Naive thymus-derived CD8-positive, alpha-beta T cell (primary cell): ENCODE measurements at regions not wholly inside any gene's neighbourhood (a gene's known extent, or its start where the extent isn't known, plus 50 kb on each side); places are given as distances from the start of the nearest gene placed in this dataset.

ENCODE experiments used
- ATAC-seq, 2 donors: fragments of 150-1000 bp; cut with Tn5 transposase in 1 of 2; sonication (Bioruptor Pico), chemical (Tn5 transposase) in 1 of 2; 1 replicate in 1 of 2; 2 replicates in 1 of 2; pipeline ENCODE4 v1.10.0; 2021; ENCODE audit warnings: mild to moderate bottlenecking in 2 of 2, moderate library complexity in 2 of 2
- POLR2A ChIA-PET: fragments of 350-600 bp; sonication (Branson Sonifier 250); formaldehyde crosslinking; loops from one replicate; lab custom pipeline; 2021; ENCODE audit warnings: antibody characterized with exemption; lab: Charles Lee
- DNase-seq, 10 donors: peaks; one replicate each; pipeline versions ENCODE4 v3.0.0 to v3.0.0-alpha.2; 2020 to 2022
- H3K27ac Mint-ChIP-seq, 10 donors: one replicate each; pipeline ENCODE4 v1.8.0; 2020 to 2022; ENCODE audit warnings: mild to moderate bottlenecking in 10 of 10, mixed read lengths in 10 of 10, moderate library complexity in 4 of 10, inconsistent platforms in 1 of 10
- H3K27me3 Mint-ChIP-seq, 5 donors: one replicate each; pipeline ENCODE4 v1.8.0; 2021 to 2022; ENCODE audit warnings: mixed read lengths in 5 of 5
- H3K36me3 Mint-ChIP-seq, 3 donors: one replicate each; pipeline ENCODE4 v1.8.0; 2020 to 2022; ENCODE audit warnings: mixed read lengths in 3 of 3, mild to moderate bottlenecking in 2 of 3, inconsistent platforms in 1 of 3
- H3K4me1 Mint-ChIP-seq, 4 donors: one replicate each; pipeline ENCODE4 v1.8.0; 2021 to 2022; ENCODE audit warnings: mixed read lengths in 4 of 4
- H3K4me3 Mint-ChIP-seq, 10 donors: one replicate each; pipeline ENCODE4 v1.8.0; 2020 to 2022; ENCODE audit warnings: mild to moderate bottlenecking in 10 of 10, mixed read lengths in 10 of 10, moderate library complexity in 6 of 10, inconsistent platforms in 1 of 10
- H3K9me3 Mint-ChIP-seq, 9 donors: one replicate each; pipeline ENCODE4 v1.8.0; 2020 to 2022; ENCODE audit warnings: mixed read lengths in 9 of 9, mild to moderate bottlenecking in 3 of 9, inconsistent platforms in 1 of 9, moderate library complexity in 1 of 9

DNA sequence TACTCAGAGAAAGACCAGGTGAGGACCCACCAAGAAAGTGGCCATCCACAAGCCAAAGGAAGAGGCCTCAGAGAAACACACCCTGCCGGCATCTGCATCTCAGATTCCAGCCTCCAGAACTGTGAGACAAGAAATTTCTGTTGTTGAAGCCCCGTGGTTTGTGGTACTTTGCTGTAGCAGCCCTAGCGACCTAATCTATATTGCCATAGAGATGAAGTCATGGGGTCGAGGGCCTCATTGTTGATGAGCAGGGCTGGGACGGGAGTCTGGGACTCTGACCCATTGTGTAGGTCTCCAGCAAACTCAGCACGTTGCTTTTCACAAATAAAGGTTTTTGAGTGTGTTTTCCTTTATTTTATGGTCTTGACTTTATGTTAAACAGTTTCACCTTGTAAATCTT lies 174.9 kb downstream of the TNFSF13B start:
- ATAC-seq (no peak), DNase-seq (no peak)
- H3K27me3 Mint-ChIP-seq: peaks cover 0 to 4% (median 3%) of the 10 kb centered on the region in 5 donors
- H3K4me1 Mint-ChIP-seq: no peaks in the 10 kb centered on the region
- H3K4me3 Mint-ChIP-seq: no peak overlapping the region
- no peaks in the 10 kb centered on the region for H3K36me3 Mint-ChIP-seq
- no peak overlapping the region for H3K27ac Mint-ChIP-seq
- POLR2A ChIA-PET: no interaction called here
- H3K9me3 Mint-ChIP-seq: no peaks in the 10 kb centered on the region

DNA sequence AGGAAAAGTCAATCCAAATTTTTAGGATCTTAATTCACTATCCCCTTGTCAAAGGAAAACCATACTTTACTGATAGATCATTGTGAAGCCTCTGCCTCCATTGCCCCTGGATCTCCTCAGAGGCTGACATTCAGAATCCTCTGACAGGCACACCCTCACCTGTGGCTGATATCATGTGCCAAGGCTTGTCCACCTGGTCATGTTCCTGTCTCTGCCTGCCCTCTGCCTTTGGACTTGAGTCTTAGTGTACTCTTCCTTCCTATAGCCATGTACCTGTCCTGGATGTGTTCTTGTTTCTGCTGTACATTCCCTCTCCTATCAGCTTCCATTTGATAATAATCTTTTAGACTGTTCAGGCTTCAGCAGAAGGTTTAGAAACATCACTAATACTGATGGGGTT lies 179.4 kb downstream of the TNFSF13B start:
- no peak for ATAC-seq
- no peak overlapping the region for H3K4me3 Mint-ChIP-seq
- H3K36me3 Mint-ChIP-seq: no peaks in the 10 kb centered on the region

DNA sequence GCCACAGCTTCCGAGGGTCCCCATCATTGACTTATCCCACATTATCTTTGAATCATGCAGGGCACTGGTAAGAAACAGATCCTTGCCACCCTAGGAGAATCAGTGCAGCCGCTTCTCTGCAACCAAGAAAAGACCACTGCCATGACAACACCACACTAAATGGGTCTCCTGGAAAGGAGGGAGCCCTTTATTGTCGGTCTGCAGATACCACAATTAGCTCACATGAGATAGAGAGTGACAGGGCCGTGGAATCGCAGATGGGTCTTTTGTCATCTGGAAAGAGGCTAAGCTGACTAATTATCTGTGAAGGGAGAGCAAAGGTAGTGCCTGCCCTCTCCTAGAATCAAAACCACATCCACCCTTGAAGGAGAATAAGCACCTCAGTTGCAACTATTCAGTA lies 178.3 kb upstream of the MYO16 start:
- H3K9me3 Mint-ChIP-seq: peaks cover 0 to 7% (median 0%) of the 10 kb centered on the region in 9 donors
- ATAC-seq: no peak

More for the DNA sequence above, 179.4 kb downstream of the TNFSF13B start:
- no peak overlapping the region for H3K27ac Mint-ChIP-seq
- peaks cover 0 to 2% (median 0%) of the 10 kb centered on the region in 4 donors for H3K4me1 Mint-ChIP-seq
- H3K27me3 Mint-ChIP-seq: peaks cover 0 to 5% (median 4%) of the 10 kb centered on the region in 5 donors
- H3K9me3 Mint-ChIP-seq: peaks cover 0 to 4% (median 0%) of the 10 kb centered on the region in 9 donors
- POLR2A ChIA-PET: no interaction called here
- no peak for DNase-seq

GRCh38 chr13:108455320-108455719 lies 174.1 kb upstream of the MYO16 start:
- no peaks in the 10 kb centered on the region for H3K36me3 Mint-ChIP-seq
- POLR2A ChIA-PET: no interaction called here
- H3K27ac Mint-ChIP-seq: no peak overlapping the region

More for the DNA sequence above, 178.3 kb upstream of the MYO16 start:
- peaks cover 0 to 2% (median 0%) of the 10 kb centered on the region in 4 donors for H3K4me1 Mint-ChIP-seq
- H3K27ac Mint-ChIP-seq: no peak overlapping the region
- peaks cover 0 to 5% (median 2%) of the 10 kb centered on the region in 5 donors for H3K27me3 Mint-ChIP-seq
- DNase-seq: no peak
- POLR2A ChIA-PET: no interaction called here
- no peaks in the 10 kb centered on the region for H3K36me3 Mint-ChIP-seq
- H3K4me3 Mint-ChIP-seq: no peak overlapping the region

GRCh38 chr13:108460043-108460442 lies 169.4 kb upstream of the MYO16 start:
- H3K36me3 Mint-ChIP-seq: no peaks in the 10 kb centered on the region
- H3K9me3 Mint-ChIP-seq: peaks cover 0 to 12% (median 0%) of the 10 kb centered on the region in 9 donors
- H3K4me3 Mint-ChIP-seq: no peak overlapping the region
- H3K4me1 Mint-ChIP-seq: peaks cover 0 to 3% (median 0%) of the 10 kb centered on the region in 4 donors
- no peak overlapping the region for H3K27ac Mint-ChIP-seq
- DNase-seq: no peak
- no peak for ATAC-seq
- POLR2A ChIA-PET: no interaction called here
- peaks cover 0 to 31% (median 12%) of the 10 kb centered on the region in 5 donors for H3K27me3 Mint-ChIP-seq

More at GRCh38 chr13:108455320-108455719, 174.1 kb upstream of the MYO16 start:
- Mint-ChIP-seq H3K9me3 (peaks cover 0 to 12% (median 3%) of the 10 kb centered on the region in 9 donors), H3K27me3 (peaks cover 0 to 17% (median 8%) of the 10 kb centered on the region in 5 donors), H3K4me1 (peaks cover 0 to 4% (median 0%) of the 10 kb centered on the region in 4 donors), H3K4me3 (no peak overlapping the region)
- ATAC-seq (no peak), DNase-seq (no peak)

GRCh38 chr13:108460746-108461145 lies 168.7 kb upstream of the MYO16 start:
- Mint-ChIP-seq H3K27me3 (peaks cover 0 to 31% (median 12%) of the 10 kb centered on the region in 5 donors), H3K27ac (no peak overlapping the region), H3K4me3 (no peak overlapping the region), H3K9me3 (peaks cover 0 to 12% (median 0%) of the 10 kb centered on the region in 9 donors), H3K36me3 (no peaks in the 10 kb centered on the region), H3K4me1 (peaks cover 0 to 3% (median 0%) of the 10 kb centered on the region in 4 donors)
- no peak for ATAC-seq
- DNase-seq: no peak
- POLR2A ChIA-PET: no interaction called here

DNA sequence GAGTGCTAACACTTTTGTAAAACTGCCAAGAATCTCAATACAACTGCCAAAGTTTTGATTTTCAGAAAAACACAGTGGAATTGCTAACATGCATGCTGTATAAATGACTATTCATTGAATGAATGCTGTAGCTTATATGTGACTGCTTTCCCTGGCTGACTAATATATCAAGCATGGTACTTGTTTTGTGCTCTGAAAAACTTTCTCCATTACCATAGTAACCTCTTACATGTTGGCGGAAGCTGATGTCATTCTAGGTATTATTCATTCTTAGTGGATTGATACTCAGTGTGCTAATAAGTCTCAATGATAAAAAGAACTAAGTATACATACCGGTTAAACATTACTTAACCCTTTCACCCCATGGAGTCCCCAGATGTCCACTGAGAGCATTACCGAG lies 166.1 kb upstream of the MYO16 start:
- POLR2A ChIA-PET: no interaction called here
- H3K9me3 Mint-ChIP-seq: peaks cover 0 to 3% (median 0%) of the 10 kb centered on the region in 9 donors
- peaks cover under 1 to 29% (median 7%) of the 10 kb centered on the region in 5 donors for H3K27me3 Mint-ChIP-seq
- no peak for DNase-seq
- H3K4me1 Mint-ChIP-seq: peaks cover 0 to 3% (median 0%) of the 10 kb centered on the region in 4 donors
- no peak overlapping the region for H3K27ac Mint-ChIP-seq
- H3K36me3 Mint-ChIP-seq: no peaks in the 10 kb centered on the region
- H3K4me3 Mint-ChIP-seq: no peak overlapping the region
- ATAC-seq: no peak

- H3K36me3 Mint-ChIP-seq: no peaks in the 10 kb centered on the region
Observed at GRCh38 chr13:108470921-108471320, 158.5 kb upstream of the MYO16 start.

DNA sequence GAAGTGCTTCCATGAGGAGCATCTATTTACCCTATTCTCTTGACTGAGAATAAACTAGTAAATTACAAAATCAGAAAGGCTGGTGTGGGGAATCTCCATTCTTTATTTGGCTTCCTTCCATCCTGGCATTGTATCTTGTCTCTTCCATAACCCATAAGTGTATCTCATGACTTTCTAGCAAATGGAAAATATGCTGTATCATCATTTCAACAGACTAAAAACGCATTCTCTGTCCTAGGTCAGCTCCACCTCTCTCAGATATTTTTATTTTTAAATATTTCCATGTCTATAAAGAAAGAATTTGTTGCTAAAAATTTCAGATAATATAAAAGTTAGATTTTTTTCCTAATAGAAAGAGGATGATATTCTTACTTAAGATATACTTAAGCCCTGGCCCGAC lies 154.2 kb upstream of the MYO16 start:
- Mint-ChIP-seq H3K9me3 (peaks cover 0 to 6% (median 0%) of the 10 kb centered on the region in 9 donors), H3K4me3 (no peak overlapping the region), H3K4me1 (no peaks in the 10 kb centered on the region), H3K27ac (no peak overlapping the region), H3K36me3 (no peaks in the 10 kb centered on the region), H3K27me3 (peaks cover 3 to 22% (median 6%) of the 10 kb centered on the region in 5 donors)
- ATAC-seq: no peak
- POLR2A ChIA-PET: no interaction called here
- DNase-seq: no peak

More at GRCh38 chr13:108470921-108471320, 158.5 kb upstream of the MYO16 start:
- Mint-ChIP-seq H3K9me3 (peaks cover 0 to 12% (median 1%) of the 10 kb centered on the region in 9 donors), H3K4me3 (no peak overlapping the region), H3K27me3 (peaks cover 4 to 32% (median 7%) of the 10 kb centered on the region in 5 donors), H3K27ac (no peak overlapping the region), H3K4me1 (no peaks in the 10 kb centered on the region)
- POLR2A ChIA-PET: no interaction called here
- DNase-seq (no peak), ATAC-seq (no peak)

DNA sequence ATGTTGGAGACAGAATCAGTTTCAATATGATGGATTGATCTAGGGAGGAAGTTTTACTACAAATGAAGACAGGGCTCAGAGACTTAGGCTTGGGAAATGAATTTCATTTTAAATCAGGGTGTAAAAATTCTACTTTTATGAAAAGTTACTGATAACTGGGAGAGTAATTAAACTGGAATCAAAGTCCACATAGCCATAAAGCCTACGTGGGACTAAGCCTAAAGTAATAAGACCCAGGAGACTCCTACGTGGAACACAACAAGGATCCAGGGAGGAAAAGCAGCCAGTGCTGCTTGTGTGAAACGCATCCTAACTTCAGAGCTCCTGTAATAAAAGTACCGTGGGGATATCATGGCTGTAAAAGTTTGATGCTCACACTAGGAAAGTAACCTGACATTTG lies 152.0 kb upstream of the MYO16 start:
- Mint-ChIP-seq H3K27ac (no peak overlapping the region), H3K4me3 (no peak overlapping the region), H3K36me3 (no peaks in the 10 kb centered on the region), H3K4me1 (no peaks in the 10 kb centered on the region), H3K27me3 (peaks cover 3 to 13% (median 5%) of the 10 kb centered on the region in 5 donors), H3K9me3 (no peaks in the 10 kb centered on the region)
- DNase-seq: no peak
- POLR2A ChIA-PET: no interaction called here
- no peak for ATAC-seq

DNA sequence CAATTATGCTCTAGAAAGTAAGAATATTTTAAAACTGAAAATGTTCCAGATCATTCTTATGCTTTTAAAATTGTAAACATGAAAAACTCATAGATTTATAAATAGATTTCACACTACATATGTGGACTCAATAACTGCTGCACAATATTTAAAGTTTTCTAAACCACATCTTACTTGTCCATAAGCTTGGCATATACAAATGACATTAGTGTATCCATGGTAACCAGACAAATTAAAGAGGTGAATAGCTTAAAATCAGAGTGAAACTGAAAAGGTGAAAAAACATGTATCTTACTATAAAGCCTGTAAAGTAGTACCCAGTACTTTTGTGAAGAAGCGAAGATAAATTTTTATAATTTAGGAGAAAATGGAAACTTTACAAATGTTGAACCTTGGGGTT lies 151.2 kb upstream of the MYO16 start:
- Mint-ChIP-seq H3K4me1 (no peaks in the 10 kb centered on the region), H3K9me3 (no peaks in the 10 kb centered on the region), H3K36me3 (no peaks in the 10 kb centered on the region), H3K27ac (no peak overlapping the region), H3K4me3 (no peak overlapping the region), H3K27me3 (peaks cover under 1 to 9% (median 3%) of the 10 kb centered on the region in 5 donors)
- POLR2A ChIA-PET: no interaction called here
- ATAC-seq (no peak), DNase-seq (no peak)

DNA sequence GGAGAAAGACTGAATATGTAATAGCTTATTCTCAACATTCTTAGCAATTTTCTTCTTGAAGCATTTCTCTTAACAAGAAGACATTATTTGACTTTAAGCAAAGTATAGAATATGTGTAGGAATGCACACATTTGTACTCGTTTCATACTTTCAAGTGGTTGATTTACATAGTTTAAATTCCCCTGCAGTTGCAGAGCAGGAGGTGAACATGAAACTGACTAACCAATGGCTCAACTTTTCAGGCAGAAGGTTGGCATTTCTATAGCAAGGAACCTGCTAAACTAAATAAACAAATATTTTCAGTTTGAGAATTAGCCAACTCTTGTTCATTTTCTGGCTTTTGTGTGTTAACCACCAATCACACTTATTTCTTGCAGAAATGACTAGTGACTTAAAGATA lies 145.4 kb upstream of the MYO16 start:
- Mint-ChIP-seq H3K4me1 (no peaks in the 10 kb centered on the region), H3K36me3 (peaks cover 0 to 5% (median 0%) of the 10 kb centered on the region in 3 donors), H3K27me3 (peaks cover 9 to 22% (median 16%) of the 10 kb centered on the region in 5 donors), H3K27ac (no peak overlapping the region), H3K9me3 (peaks cover under 1 to 15% (median 7%) of the 10 kb centered on the region in 9 donors), H3K4me3 (no peak overlapping the region)
- ATAC-seq (no peak), DNase-seq (no peak)
- POLR2A ChIA-PET: no interaction called here

DNA sequence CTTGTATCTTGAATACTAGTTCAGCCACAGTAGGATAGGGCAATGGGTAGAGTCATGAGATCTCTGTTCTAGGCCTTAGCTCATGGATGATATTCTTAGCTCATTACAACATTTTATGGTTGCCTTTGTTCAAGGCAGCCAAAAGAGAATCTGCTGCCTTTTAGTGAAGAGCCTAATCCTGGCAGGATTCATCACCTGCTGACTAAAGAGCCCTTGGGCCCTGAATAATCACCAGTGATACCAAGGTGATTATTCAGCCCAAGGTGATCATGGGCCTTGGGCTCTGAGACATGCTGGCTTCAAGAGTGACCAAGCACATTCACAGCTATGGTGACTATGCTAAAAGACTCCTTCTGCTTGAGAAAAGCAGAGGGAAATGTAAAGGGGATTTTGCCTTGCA lies 143.3 kb upstream of the MYO16 start:
- Mint-ChIP-seq H3K4me1 (no peaks in the 10 kb centered on the region), H3K4me3 (no peak overlapping the region), H3K36me3 (peaks cover 0 to 5% (median 0%) of the 10 kb centered on the region in 3 donors), H3K27me3 (peaks cover 15 to 33% (median 17%) of the 10 kb centered on the region in 5 donors), H3K9me3 (peaks cover 5 to 26% (median 11%) of the 10 kb centered on the region in 9 donors), H3K27ac (no peak overlapping the region)
- DNase-seq (no peak), ATAC-seq (no peak)
- POLR2A ChIA-PET: no interaction called here
